HCT116 (cell line): ENCODE measurements at regions not wholly inside any gene's neighbourhood (a gene's known extent, or its start where the extent isn't known, plus 50 kb on each side); places are given as distances from the start of the nearest gene placed in this dataset.

Experiments
- ATAC-seq: fragments of 200-7000 bp; cut with Tn5 transposase; 2 replicates; pipeline ENCODE4 v1.9.1; 2020; ENCODE audit warnings: mild to moderate bottlenecking, moderate library complexity
- BruUV-seq: library from RNA; stranded (reverse); fragments of 400-500 nt; replicated peaks from 2 replicates; lab custom pipeline; 2021; lab: Mats Ljungman, UMichigan
- CTCF ChIA-PET: fragments of 300-600 bp; sonication (Branson Sonifier 250); formaldehyde crosslinking; loops from one replicate; lab custom pipeline; 2021; ENCODE audit warnings: antibody characterized with exemption; lab: Charles Lee
- POLR2A ChIA-PET: fragments of 300-600, 350-600 bp; sonication (Branson Sonifier 250); formaldehyde crosslinking; loops from one replicate; lab custom pipeline; 2021; ENCODE audit warnings: antibody characterized with exemption; lab: Charles Lee
- RAD21 ChIA-PET, 2 experiments: fragments of 300-600 bp; sonication (Branson Sonifier 250); formaldehyde crosslinking; loops; one replicate each; lab custom pipeline; 2023; ENCODE audit warnings: low total read pairs in 2 of 2; ENCODE audit not compliant: uncharacterized antibody in 2 of 2, unreplicated experiment in 2 of 2, low non-redundant PET in 1 of 2; lab: Charles Lee
- DNase-seq: peaks from one replicate; pipeline ENCODE4 v3.0.0-alpha.2; 2010; ENCODE audit warnings: low read depth, low spot score
- H2AFZ ChIP-seq: fragments of 200-600 bp; shearing (Covaris generic), sonication (generic); 2 replicates; pipeline ENCODE4 v1.6.1; 2017; ENCODE audit warnings: low read depth, mixed run types, mixed read lengths, antibody characterized with exemption, low read length; ENCODE audit not compliant: poor library complexity, severe bottlenecking
- H3K27ac ChIP-seq: 2 replicates; pipeline ENCODE4 v1.5.1; 2012; ENCODE audit warnings: low read depth, low read length
- H3K27me3 ChIP-seq: fragments of 200-600 bp; sonication (generic); 2 replicates; pipeline ENCODE4 v1.6.1; 2016; ENCODE audit warnings: mixed run types, low read length, mixed read lengths; ENCODE audit not compliant: insufficient read depth
- H3K36me3 ChIP-seq, 2 experiments: fragments of 200-500 bp in 1 of 2; fragments of 200-600 bp in 1 of 2; sonication (Bioruptor generic) in 1 of 2; sonication (generic) in 1 of 2; 2 replicates each; pipeline versions ENCODE4 v1.5.1 to v1.6.1; 2014 to 2016; ENCODE audit warnings: low read length in 2 of 2, inconsistent platforms in 1 of 2, mixed read lengths in 1 of 2, mixed run types in 1 of 2; ENCODE audit not compliant: insufficient read depth in 2 of 2, control insufficient read depth in 1 of 2
- H3K4me1 ChIP-seq, 2 experiments: fragments of 200-600 bp in 1 of 2; sonication (generic) in 1 of 2; 2 replicates each; pipeline versions ENCODE4 v1.5.1 to v1.6.1; 2012 to 2017; ENCODE audit warnings: low read length in 2 of 2, inconsistent platforms in 1 of 2, mild to moderate bottlenecking in 1 of 2, mixed read lengths in 1 of 2, mixed run types in 1 of 2, moderate library complexity in 1 of 2; ENCODE audit not compliant: insufficient read depth in 2 of 2, control insufficient read depth in 1 of 2
- H3K4me2 ChIP-seq: fragments of 200-600 bp; sonication (generic); 2 replicates; pipeline ENCODE4 v1.6.1; 2017; ENCODE audit warnings: mixed run types, low read length, mixed read lengths
- H3K4me3 ChIP-seq, 2 experiments: fragments of 200-600 bp in 1 of 2; sonication (generic) in 1 of 2; replicated peaks in 1 of 2; 2 replicates each; pipeline ENCODE4 v1.5.1; 2011 to 2016; ENCODE audit warnings: low read length in 2 of 2, control low read depth in 1 of 2, low read depth in 1 of 2, mild to moderate bottlenecking in 1 of 2, mixed read lengths in 1 of 2, mixed run types in 1 of 2
- H3K79me2 ChIP-seq: fragments of 200-600 bp; sonication (generic); 2 replicates; pipeline ENCODE4 v1.6.1; 2017; ENCODE audit warnings: mild to moderate bottlenecking, mixed run types, low read length, moderate library complexity, mixed read lengths; ENCODE audit not compliant: insufficient read depth
- H3K9ac ChIP-seq: fragments of 200-600 bp; sonication (generic); 2 replicates; pipeline ENCODE4 v1.6.1; 2016; ENCODE audit warnings: low read length, mixed read lengths
- H3K9me2 ChIP-seq: fragments of 200-600 bp; sonication (generic), shearing (Covaris generic); 2 replicates; pipeline ENCODE4 v1.6.1; 2017; ENCODE audit warnings: mixed run types, mild to moderate bottlenecking, moderate library complexity; ENCODE audit not compliant: insufficient read depth
- H3K9me3 ChIP-seq, 2 experiments: fragments of 200-500 bp in 1 of 2; fragments of 200-600 bp in 1 of 2; sonication (Bioruptor generic) in 1 of 2; sonication (generic) in 1 of 2; 2 replicates each; pipeline ENCODE4 v1.6.1; 2014 to 2017; ENCODE audit warnings: low read length in 2 of 2, mixed read lengths in 2 of 2, inconsistent platforms in 1 of 2, low read depth in 1 of 2, mild to moderate bottlenecking in 1 of 2, mixed run types in 1 of 2, moderate library complexity in 1 of 2; ENCODE audit not compliant: control insufficient read depth in 1 of 2, insufficient read depth in 1 of 2
- H4K20me1 ChIP-seq: fragments of 200-600 bp; sonication (generic), shearing (Covaris generic); 2 replicates; pipeline ENCODE4 v1.6.1; 2017; ENCODE audit warnings: mixed run types, mild to moderate bottlenecking, moderate library complexity; ENCODE audit not compliant: insufficient read depth
- ATF3 ChIP-seq: IDR thresholded peaks from 2 replicates; pipeline ENCODE4 v1.6.1; 2012
- CBX3 ChIP-seq: IDR thresholded peaks from 2 replicates; pipeline ENCODE4 v1.6.1; 2012; ENCODE audit warnings: low read depth
- CEBPB ChIP-seq: IDR thresholded peaks from 2 replicates; pipeline ENCODE4 v1.6.1; 2012; ENCODE audit warnings: low read depth
- CTCF ChIP-seq, 3 experiments: fragments of 200-600 bp in 1 of 3; sonication (generic) in 1 of 3; IDR thresholded peaks in 2 of 3; conservative IDR thresholded peaks in 1 of 3; 2 replicates each; pipeline ENCODE4 v1.5.1; 2012 to 2017; ENCODE audit warnings: low read depth in 2 of 3, low read length in 2 of 3, antibody characterized with exemption in 1 of 3, borderline replicate concordance in 1 of 3, control low read depth in 1 of 3, mild to moderate bottlenecking in 1 of 3, mixed read lengths in 1 of 3, mixed run types in 1 of 3, moderate library complexity in 1 of 3; ENCODE audit not compliant: insufficient read depth in 1 of 3
- EGR1 ChIP-seq: IDR thresholded peaks from 2 replicates; pipeline ENCODE4 v1.6.1; 2012; ENCODE audit warnings: low read depth
- ELF1 ChIP-seq: IDR thresholded peaks from 2 replicates; pipeline ENCODE4 v1.6.1; 2012; ENCODE audit warnings: low read depth, borderline replicate concordance
- JUND ChIP-seq: IDR thresholded peaks from 2 replicates; pipeline ENCODE4 v1.6.1; 2012
- MAX ChIP-seq: IDR thresholded peaks from 2 replicates; pipeline ENCODE4 v1.6.1; 2012
- POLR2A ChIP-seq: IDR thresholded peaks from 2 replicates; pipeline ENCODE4 v1.7.0; 2011; ENCODE audit warnings: borderline replicate concordance; ENCODE audit not compliant: insufficient read depth, insufficient read length; ENCODE audit errors: extremely low read depth
- POLR2AphosphoS5 ChIP-seq: IDR thresholded peaks from 2 replicates; pipeline ENCODE4 v1.6.1; 2011; ENCODE audit warnings: mild to moderate bottlenecking, low read depth, low read length, moderate library complexity
- REST ChIP-seq: IDR thresholded peaks from 2 replicates; pipeline ENCODE4 v1.6.1; 2012; ENCODE audit warnings: low read depth
- SIN3A ChIP-seq: IDR thresholded peaks from 2 replicates; pipeline ENCODE4 v1.6.1; 2012; ENCODE audit warnings: low read depth
- intact Hi-C: fragments of 100-400 bp; cut with micrococcal nuclease; formaldehyde crosslinking; loops from 2 replicates; pipeline ENCODE4 v1.10.0; 2022

DNA sequence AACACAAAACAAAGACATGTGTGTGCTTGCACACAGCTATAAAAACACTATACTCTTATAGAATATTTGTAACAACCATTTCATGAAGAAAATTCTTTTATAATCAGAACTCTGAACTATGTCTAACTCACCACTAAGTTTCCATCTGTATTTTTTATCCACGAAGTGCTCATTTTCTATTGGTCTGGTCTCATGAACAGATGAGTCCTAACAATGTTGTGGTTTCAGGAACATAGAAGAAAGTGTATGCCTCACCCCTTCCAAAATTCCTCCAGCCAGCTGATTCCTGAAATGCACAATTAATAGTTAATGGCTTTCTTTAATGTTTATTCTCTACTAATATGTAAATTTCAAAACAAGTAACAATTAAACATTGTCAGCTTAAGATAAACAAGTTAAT lies 325.3 kb upstream of the GRAMD2B start:
- no peak overlapping the region for H3K27ac ChIP-seq
- ChIA-PET POLR2A (no interaction called here), RAD21 (no interaction called here), CTCF (no interaction called here)
- intact Hi-C loops = no loop called here
- no peaks in the 10 kb centered on the region for H4K20me1 ChIP-seq
- H3K9ac ChIP-seq = no peak overlapping the region
- no peaks in the 10 kb centered on the region for H3K9me2 ChIP-seq
- no peak for DNase-seq
- H2AFZ ChIP-seq = no peak overlapping the region
- H3K4me2 ChIP-seq = no peak overlapping the region
- no peaks in the 10 kb centered on the region for H3K9me3 ChIP-seq
- H3K4me1 ChIP-seq = no peaks in the 10 kb centered on the region
- no peaks in the 10 kb centered on the region for H3K36me3 ChIP-seq
- no TSS peak for BruUV-seq
- H3K4me3 ChIP-seq = no peak overlapping the region
- no peak for ATAC-seq
- H3K79me2 ChIP-seq = no peaks in the 10 kb centered on the region
- H3K27me3 ChIP-seq = no peaks in the 10 kb centered on the region
- no peak for TF ChIP-seq SIN3A
- no peak for TF ChIP-seq REST
- TF ChIP-seq CTCF (IDR thresholded peaks at IDR 0.05 in 2 of 3, conservative IDR thresholded peaks at IDR 0.05 in 1 of 3; ENCODE audit: borderline replicate concordance in 1 of 3, insufficient read depth in 1 of 3, low read depth in 2 of 3, low read length in 2 of 3) = no peak
- no peak for TF ChIP-seq POLR2A
- TF ChIP-seq CBX3 = no peak
- TF ChIP-seq CEBPB = no peak
- no peak for TF ChIP-seq MAX
- no peak for TF ChIP-seq JUND
- no peak for TF ChIP-seq ELF1
- TF ChIP-seq EGR1 = no peak
- no peak for TF ChIP-seq ATF3
- no peak for TF ChIP-seq POLR2AphosphoS5
